Jurkat, Clone E6-1 (cell line): ENCODE measurements at regions not wholly inside any gene's neighbourhood (a gene's known extent, or its start where the extent isn't known, plus 50 kb on each side); places are given as distances from the start of the nearest gene placed in this dataset.
"Not testable (repeated sequence)": the region's sequence is repeated elsewhere in the genome, so short reads cannot be mapped to it uniquely, and the experiment has no call there.

Experiments
- DNase-seq: peaks from one replicate; pipeline ENCODE4 v3.0.0-alpha.2; 2011; ENCODE audit warnings: low read depth, low spot score
- H3K4me3 ChIP-seq: 2 replicates; pipeline ENCODE4 v1.5.1; 2011; ENCODE audit warnings: mild to moderate bottlenecking, low read length, control low read depth, moderate library complexity

- H3K4me3 ChIP-seq, result no peak overlapping the region
- DNase-seq, result no peak
These were observed 376.6 kb upstream of the ONECUT1 start for GRCh38 chr15:53166684-53167201.

GRCh38 chr15:53165988-53166683 lies 376.0 kb upstream of the ONECUT1 start:
- no peak for DNase-seq
- no peak overlapping the region for H3K4me3 ChIP-seq

GRCh38 chr15:53160092-53160704 lies 370.1 kb upstream of the ONECUT1 start:
- no peak for DNase-seq

GRCh38 chr15:53159458-53159857 lies 369.3 kb upstream of the ONECUT1 start:
- no peak for DNase-seq
- no peak overlapping the region for H3K4me3 ChIP-seq

More at GRCh38 chr15:53160092-53160704, 370.1 kb upstream of the ONECUT1 start:
- no peak overlapping the region for H3K4me3 ChIP-seq

GRCh38 chr15:53158995-53159394 lies 368.9 kb upstream of the ONECUT1 start:
- H3K4me3 ChIP-seq, result no peak overlapping the region
- no peak for DNase-seq

- DNase-seq, result no peak
- no peak overlapping the region for H3K4me3 ChIP-seq
These were observed 343.2 kb upstream of the ONECUT1 start for GRCh38 chr15:53133255-53133850.

- no peak for DNase-seq
- H3K4me3 ChIP-seq, result no peak overlapping the region
These were observed 340.8 kb upstream of the ONECUT1 start for GRCh38 chr15:53130943-53131342.

GRCh38 chr15:53129121-53129904 lies 339.2 kb upstream of the ONECUT1 start:
- H3K4me3 ChIP-seq, result no peak overlapping the region
- no peak for DNase-seq

GRCh38 chr15:53128652-53129051 lies 338.5 kb upstream of the ONECUT1 start:
- no peak overlapping the region for H3K4me3 ChIP-seq
- no peak for DNase-seq

- no peak overlapping the region for H3K4me3 ChIP-seq
- DNase-seq, result no peak
These were observed 336.0 kb upstream of the ONECUT1 start for GRCh38 chr15:53126144-53126543.

- DNase-seq, result no peak
- H3K4me3 ChIP-seq, result no peak overlapping the region
These were observed 332.7 kb upstream of the ONECUT1 start for GRCh38 chr15:53122818-53123217.

GRCh38 chr15:53116915-53117314 lies 326.8 kb upstream of the ONECUT1 start:
- not testable (repeated sequence) for H3K4me3 ChIP-seq, DNase-seq

GRCh38 chr15:53116169-53116568 lies 326.0 kb upstream of the ONECUT1 start:
- DNase-seq, result no peak
- H3K4me3 ChIP-seq, result no peak overlapping the region

- H3K4me3 ChIP-seq, result no peak overlapping the region
- DNase-seq, result no peak
These were observed 325.4 kb upstream of the ONECUT1 start for GRCh38 chr15:53115563-53115962.

GRCh38 chr15:53114960-53115359 lies 324.8 kb upstream of the ONECUT1 start:
- no peak for DNase-seq
- H3K4me3 ChIP-seq, result no peak overlapping the region

GRCh38 chr15:53110999-53111398 lies 320.9 kb upstream of the ONECUT1 start:
- H3K4me3 ChIP-seq, result no peak overlapping the region
- DNase-seq, result no peak

- no peak for DNase-seq
- H3K4me3 ChIP-seq, result no peak overlapping the region
These were observed 318.2 kb upstream of the ONECUT1 start for GRCh38 chr15:53108319-53108718.

- no peak overlapping the region for H3K4me3 ChIP-seq
- no peak for DNase-seq
These were observed 317.7 kb upstream of the ONECUT1 start for GRCh38 chr15:53107855-53108254.

- DNase-seq, result no peak
- no peak overlapping the region for H3K4me3 ChIP-seq
These were observed 316.6 kb upstream of the ONECUT1 start for GRCh38 chr15:53106505-53107286.
